ENCODE measurements at regions not wholly inside any gene's neighbourhood (a gene's known extent, or its start where the extent isn't known, plus 50 kb on each side); places are given as distances from the start of the nearest gene placed in this dataset.

GRCh38 chr13:73482556-73482955 is 423.8 kb downstream of the KLF5 start:
- no peak for TF ChIP-seq ZNF8 (CRISPR knock-in tag; IDR thresholded peaks at IDR 0.05)
- no peak for TF ChIP-seq ISL1 (CRISPR knock-in tag; IDR thresholded peaks at IDR 0.05)
- no peak for TF ChIP-seq CREB5 (CRISPR knock-in tag; IDR thresholded peaks at IDR 0.05; ENCODE audit: low read depth)
- no peak for TF ChIP-seq PATZ1 (CRISPR knock-in tag; IDR thresholded peaks at IDR 0.05; ENCODE audit: borderline replicate concordance)
- TF ChIP-seq TOX (CRISPR knock-in tag; IDR thresholded peaks at IDR 0.05; ENCODE audit: borderline replicate concordance): no peak
- TF ChIP-seq, protein P1, sequence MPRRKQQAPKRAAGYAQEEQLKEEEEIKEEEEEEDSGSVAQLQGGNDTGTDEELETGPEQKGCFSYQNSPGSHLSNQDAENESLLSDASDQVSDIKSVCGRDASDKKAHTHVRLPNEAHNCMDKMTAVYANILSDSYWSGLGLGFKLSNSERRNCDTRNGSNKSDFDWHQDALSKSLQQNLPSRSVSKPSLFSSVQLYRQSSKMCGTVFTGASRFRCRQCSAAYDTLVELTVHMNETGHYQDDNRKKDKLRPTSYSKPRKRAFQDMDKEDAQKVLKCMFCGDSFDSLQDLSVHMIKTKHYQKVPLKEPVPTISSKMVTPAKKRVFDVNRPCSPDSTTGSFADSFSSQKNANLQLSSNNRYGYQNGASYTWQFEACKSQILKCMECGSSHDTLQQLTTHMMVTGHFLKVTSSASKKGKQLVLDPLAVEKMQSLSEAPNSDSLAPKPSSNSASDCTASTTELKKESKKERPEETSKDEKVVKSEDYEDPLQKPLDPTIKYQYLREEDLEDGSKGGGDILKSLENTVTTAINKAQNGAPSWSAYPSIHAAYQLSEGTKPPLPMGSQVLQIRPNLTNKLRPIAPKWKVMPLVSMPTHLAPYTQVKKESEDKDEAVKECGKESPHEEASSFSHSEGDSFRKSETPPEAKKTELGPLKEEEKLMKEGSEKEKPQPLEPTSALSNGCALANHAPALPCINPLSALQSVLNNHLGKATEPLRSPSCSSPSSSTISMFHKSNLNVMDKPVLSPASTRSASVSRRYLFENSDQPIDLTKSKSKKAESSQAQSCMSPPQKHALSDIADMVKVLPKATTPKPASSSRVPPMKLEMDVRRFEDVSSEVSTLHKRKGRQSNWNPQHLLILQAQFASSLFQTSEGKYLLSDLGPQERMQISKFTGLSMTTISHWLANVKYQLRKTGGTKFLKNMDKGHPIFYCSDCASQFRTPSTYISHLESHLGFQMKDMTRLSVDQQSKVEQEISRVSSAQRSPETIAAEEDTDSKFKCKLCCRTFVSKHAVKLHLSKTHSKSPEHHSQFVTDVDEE (CRISPR knock-in tag; IDR thresholded peaks at IDR 0.05): no peak
- no peak for TF ChIP-seq ZFP3 (CRISPR knock-in tag; IDR thresholded peaks at IDR 0.05)
- no peak for TF ChIP-seq ZC3H10 (CRISPR knock-in tag; IDR thresholded peaks at IDR 0.05)
- no peak for TF ChIP-seq ZNF565 (CRISPR knock-in tag; conservative IDR thresholded peaks at IDR 0.05; ENCODE audit: low read depth)
